ENCODE measurements at regions not wholly inside any gene's neighbourhood (a gene's known extent, or its start where the extent isn't known, plus 50 kb on each side); places are given as distances from the start of the nearest gene placed in this dataset.

- TF ChIP-seq CTCF (IDR thresholded peaks at IDR 0.05) = no peak
- TF ChIP-seq POLR2A (IDR thresholded peaks at IDR 0.05) = no peak
Observed at GRCh38 chr12:91395628-91396135, 213.1 kb upstream of the DCN start.

Data from heart left ventricle (tissue), 13 donors.